Right cardiac atrium (tissue), 5 donors: ENCODE measurements at regions not wholly inside any gene's neighbourhood (a gene's known extent, or its start where the extent isn't known, plus 50 kb on each side); places are given as distances from the start of the nearest gene placed in this dataset.

Experiments
- ATAC-seq, 2 donors: fragments of 200-7000 bp; cut with Tn5 transposase; one replicate each; pipeline versions ENCODE4 v1.8.0 to v1.9.1; 2020; ENCODE audit warnings: moderate library complexity in 2 of 2, mild to moderate bottlenecking in 1 of 2
- DNase-seq, 3 donors: peaks; one replicate each; pipeline ENCODE4 v3.0.0-alpha.2; 2020
- H3K27ac ChIP-seq: one replicate; pipeline ENCODE4 v1.5.1; 2013; ENCODE audit warnings: mild to moderate bottlenecking, low read length, control low read depth, moderate library complexity
- H3K27me3 ChIP-seq: one replicate; pipeline ENCODE4 v1.6.1; 2013; ENCODE audit not compliant: control insufficient read depth, insufficient read depth
- H3K4me1 ChIP-seq: one replicate; pipeline ENCODE4 v1.6.1; 2013; ENCODE audit warnings: low read length; ENCODE audit not compliant: control insufficient read depth, insufficient read depth
- H3K4me3 ChIP-seq: one replicate; pipeline ENCODE4 v1.5.1; 2013; ENCODE audit warnings: low read length, control low read depth
- H3K9me3 ChIP-seq: one replicate; pipeline ENCODE4 v1.6.1; 2013; ENCODE audit warnings: low read length; ENCODE audit not compliant: control insufficient read depth
- WGBS: extraction: QIAGEN DNeasy Blood & Tissue Kit; methylation state at CpG from one replicate; pipeline ENCODE4 v1.1.7; 2013; 5-methylcytosine and 5-hydroxymethylcytosine counted together
- intact Hi-C, 4 donors: fragments of 100-400 bp; cut with DNase I; formaldehyde crosslinking; loops; one replicate each; pipeline versions ENCODE4 v1.11.0 to v1.14.0; 2022 to 2023
- donor health status: healthy with polysubstance abuse.
- donor health status: DM: no; HTN: yes; CAD: no.
- donor health status: DM: no; HTN: no; CAD: no.
- donor health status: DM: no; HTN: yes; CAD: no; lungs with severe emphysema.
- donor health status: DM: yes; HTN: yes; CAD: no.

DNA sequence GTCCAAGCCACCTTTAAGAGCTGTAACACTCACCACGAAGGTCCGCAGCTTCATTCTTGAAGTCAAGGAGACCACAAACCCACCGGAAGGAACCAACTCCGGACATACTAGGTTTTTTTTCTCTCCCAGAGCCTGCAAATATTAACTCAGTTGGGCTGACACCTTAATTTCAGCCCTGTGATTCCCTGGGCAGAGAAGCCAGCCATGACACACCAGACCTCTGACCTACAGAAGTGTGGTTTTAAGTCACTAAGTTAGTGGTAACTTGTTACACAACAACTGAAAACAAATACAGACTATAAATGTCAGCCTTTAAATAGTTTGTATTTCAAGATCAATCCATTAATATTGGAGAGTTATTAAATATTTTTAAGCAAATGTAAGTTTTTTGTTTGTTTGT is 855.1 kb downstream of the TMEM182 start:
- Histone ChIP-seq H3K27me3 (no peaks in the 10 kb centered on the region), H3K4me3 (no peak overlapping the region), H3K9me3 (peaks cover 2% of the 10 kb centered on the region), H3K27ac (no peak overlapping the region), H3K4me1 (no peaks in the 10 kb centered on the region)
- 93% methylated on average over 4 of the region's 4 CpGs for WGBS
- intact Hi-C loops: no loop called here
- no peak for DNase-seq
- ATAC-seq: no peak

DNA sequence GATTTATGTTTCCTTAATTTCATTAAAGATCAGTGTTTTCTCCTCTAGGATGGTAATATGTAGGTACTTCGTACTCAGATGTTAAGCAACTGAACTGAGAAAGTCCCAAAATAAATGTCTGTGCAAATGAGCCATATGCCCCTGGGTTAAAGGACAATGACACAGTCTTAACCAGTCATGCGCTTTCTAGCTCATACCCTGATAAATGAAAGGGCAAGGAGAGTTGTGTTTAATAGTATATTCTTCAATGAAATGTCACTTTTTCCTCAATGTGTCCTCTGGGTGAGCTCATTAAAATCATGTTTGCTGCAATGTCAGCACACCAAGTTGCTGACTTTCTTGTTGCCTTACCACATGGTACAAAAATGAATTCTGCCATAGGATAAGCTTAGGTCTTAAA is 856.3 kb downstream of the TMEM182 start:
- ATAC-seq: no peak
- 81% methylated on average over 2 of the region's 2 CpGs for WGBS
- no peak for DNase-seq
- Histone ChIP-seq H3K27ac (no peak overlapping the region), H3K4me3 (no peak overlapping the region), H3K9me3 (peaks cover 2% of the 10 kb centered on the region), H3K4me1 (no peaks in the 10 kb centered on the region), H3K27me3 (no peaks in the 10 kb centered on the region)
- intact Hi-C loops: no loop called here

DNA sequence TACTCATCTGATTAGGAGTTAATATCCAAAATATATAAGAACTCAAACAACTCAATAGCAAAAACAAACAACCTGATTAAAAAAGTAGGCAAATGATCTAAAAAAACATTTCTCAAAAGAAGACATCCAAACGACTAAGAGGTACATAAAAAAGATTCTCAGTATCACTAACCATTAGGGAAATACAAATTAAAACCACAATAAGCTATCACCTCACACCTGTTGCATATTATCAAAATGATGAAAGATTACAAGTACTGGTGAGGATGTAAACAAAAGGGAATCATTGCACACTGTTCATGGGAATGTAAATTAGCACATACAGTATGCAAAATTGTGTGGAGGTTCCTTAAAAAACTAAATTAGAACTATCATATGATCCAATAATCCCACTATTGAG is 865.5 kb downstream of the TMEM182 start:
- intact Hi-C loops: no loop called here
- no peak overlapping the region for H3K4me3 ChIP-seq
- H3K9me3 ChIP-seq: no peaks in the 10 kb centered on the region
- ATAC-seq (no peak), DNase-seq (no peak)
- no peaks in the 10 kb centered on the region for H3K27me3 ChIP-seq
- no peaks in the 10 kb centered on the region for H3K4me1 ChIP-seq
- 28% methylated on average over 1 of the region's 1 CpG for WGBS
- no peak overlapping the region for H3K27ac ChIP-seq

DNA sequence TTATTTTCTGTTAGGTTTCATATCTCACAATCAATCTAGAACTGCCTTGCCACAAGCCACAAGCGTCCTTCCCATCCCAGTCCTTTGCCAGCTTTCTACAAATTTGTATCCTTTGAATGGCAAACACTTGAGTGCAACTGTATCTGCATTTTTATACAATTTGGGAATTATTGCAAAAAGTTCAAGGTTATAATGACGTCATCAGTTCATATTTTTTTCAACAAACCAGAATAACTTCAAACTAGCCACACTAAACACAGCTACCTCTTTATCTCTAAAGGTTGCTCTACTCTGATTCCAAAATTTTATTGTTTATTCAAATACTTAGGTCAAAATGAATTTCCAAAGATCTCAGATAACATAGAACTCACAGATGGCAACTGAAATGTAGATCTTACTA is 877.1 kb downstream of the TMEM182 start:
- H3K4me1 ChIP-seq: no peaks in the 10 kb centered on the region
- DNase-seq (no peak), ATAC-seq (no peak)
- no peak overlapping the region for H3K4me3 ChIP-seq
- H3K27ac ChIP-seq: no peak overlapping the region
- intact Hi-C loops: no loop called here
- WGBS: 31% methylated on average over 2 of the region's 2 CpGs
- no peaks in the 10 kb centered on the region for H3K27me3 ChIP-seq
- H3K9me3 ChIP-seq: no peaks in the 10 kb centered on the region

DNA sequence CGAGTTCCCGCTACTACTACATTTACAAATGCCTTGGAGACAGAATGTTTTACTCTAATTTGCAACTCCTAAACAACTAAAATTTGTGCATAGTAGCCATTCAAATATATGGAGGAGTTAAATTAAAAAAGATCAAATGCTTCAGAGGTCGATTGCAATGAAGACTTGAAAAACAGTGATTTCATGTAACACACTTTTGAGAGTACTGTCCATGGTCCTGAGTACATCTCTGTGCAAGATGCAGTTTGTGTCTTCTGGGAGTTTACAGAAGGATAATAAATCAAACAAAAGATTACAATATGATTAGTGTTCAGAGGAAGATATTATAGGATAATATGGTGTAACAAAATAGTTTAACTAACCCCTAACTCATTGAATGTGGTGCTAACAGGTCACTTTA is 894.7 kb downstream of the TMEM182 start:
- intact Hi-C loops: no loop called here
- H3K9me3 ChIP-seq: no peaks in the 10 kb centered on the region
- H3K27me3 ChIP-seq: no peaks in the 10 kb centered on the region
- no peaks in the 10 kb centered on the region for H3K4me1 ChIP-seq
- DNase-seq (no peak), ATAC-seq (no peak)
- H3K4me3 ChIP-seq: no peak overlapping the region
- H3K27ac ChIP-seq: no peak overlapping the region
- WGBS: 70% methylated on average over 3 of the region's 3 CpGs

DNA sequence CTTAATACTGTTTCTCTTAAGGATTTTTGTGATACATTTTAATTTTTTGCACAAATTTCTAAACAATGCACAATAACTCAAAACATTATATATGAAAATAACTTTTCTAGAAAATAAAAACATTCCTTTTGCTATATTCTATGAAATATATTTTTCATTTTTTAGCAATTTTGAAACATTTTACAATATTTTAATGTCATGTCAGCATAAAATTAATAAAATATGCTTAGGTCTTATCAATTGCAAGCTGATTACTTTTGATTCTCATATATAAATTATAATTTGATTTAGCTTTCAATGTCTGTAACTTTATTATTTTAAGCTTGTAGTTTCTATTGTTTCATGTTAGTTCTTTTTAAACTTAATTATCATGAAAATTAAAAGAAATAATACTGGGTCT is 898.7 kb downstream of the TMEM182 start:
- no peak overlapping the region for H3K27ac ChIP-seq
- no peak for ATAC-seq
- no peaks in the 10 kb centered on the region for H3K4me1 ChIP-seq
- H3K9me3 ChIP-seq: no peaks in the 10 kb centered on the region
- no peak overlapping the region for H3K4me3 ChIP-seq
- DNase-seq: no peak
- no peaks in the 10 kb centered on the region for H3K27me3 ChIP-seq
- intact Hi-C loops: no loop called here

DNA sequence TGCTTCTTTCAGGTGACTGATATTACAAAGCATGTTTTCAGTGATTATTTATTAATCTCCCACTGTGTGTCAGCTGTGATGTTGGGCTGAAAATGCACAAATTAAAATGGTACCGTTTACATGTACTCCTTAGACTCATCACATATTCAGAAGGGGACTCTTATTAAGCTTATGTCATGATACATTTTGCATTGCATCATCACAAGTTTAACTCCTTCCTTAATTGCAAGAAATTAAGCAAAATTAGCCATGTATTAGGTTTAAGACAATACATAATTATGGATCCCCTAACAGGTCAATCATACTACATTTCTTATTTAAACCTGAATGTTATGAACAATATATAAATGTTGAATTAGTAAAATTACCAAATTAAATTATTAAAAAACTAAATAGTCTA is 899.1 kb downstream of the TMEM182 start:
- intact Hi-C loops: no loop called here
- H3K9me3 ChIP-seq: no peaks in the 10 kb centered on the region
- H3K27ac ChIP-seq: no peak overlapping the region
- H3K27me3 ChIP-seq: no peaks in the 10 kb centered on the region
- DNase-seq (no peak), ATAC-seq (no peak)
- no peaks in the 10 kb centered on the region for H3K4me1 ChIP-seq
- 47% methylated on average over 1 of the region's 1 CpG for WGBS
- H3K4me3 ChIP-seq: no peak overlapping the region

DNA sequence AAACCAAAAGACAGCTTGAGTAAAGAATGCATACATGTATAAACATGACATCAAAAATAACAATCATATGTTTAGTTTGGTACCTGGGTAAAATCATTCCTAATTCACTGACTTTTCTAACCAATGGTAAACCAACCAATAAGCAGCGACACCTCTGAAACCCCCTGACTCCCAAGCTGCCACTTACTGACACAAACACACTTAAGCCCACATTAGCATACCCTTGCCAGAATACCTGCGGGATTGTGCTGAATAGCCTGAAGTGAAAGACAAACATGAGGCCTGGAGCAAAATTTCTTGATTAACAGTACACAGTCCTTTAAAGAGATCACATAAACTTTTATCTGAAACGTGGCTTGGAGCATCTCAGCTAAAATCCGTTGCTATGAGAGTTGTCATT is 902.9 kb downstream of the TMEM182 start:
- DNase-seq (no peak), ATAC-seq (no peak)
- 36% methylated on average over 4 of the region's 4 CpGs for WGBS
- H3K9me3 ChIP-seq: no peaks in the 10 kb centered on the region
- no peak overlapping the region for H3K4me3 ChIP-seq
- intact Hi-C loops: no loop called here
- no peaks in the 10 kb centered on the region for H3K27me3 ChIP-seq
- no peaks in the 10 kb centered on the region for H3K4me1 ChIP-seq
- H3K27ac ChIP-seq: no peak overlapping the region

DNA sequence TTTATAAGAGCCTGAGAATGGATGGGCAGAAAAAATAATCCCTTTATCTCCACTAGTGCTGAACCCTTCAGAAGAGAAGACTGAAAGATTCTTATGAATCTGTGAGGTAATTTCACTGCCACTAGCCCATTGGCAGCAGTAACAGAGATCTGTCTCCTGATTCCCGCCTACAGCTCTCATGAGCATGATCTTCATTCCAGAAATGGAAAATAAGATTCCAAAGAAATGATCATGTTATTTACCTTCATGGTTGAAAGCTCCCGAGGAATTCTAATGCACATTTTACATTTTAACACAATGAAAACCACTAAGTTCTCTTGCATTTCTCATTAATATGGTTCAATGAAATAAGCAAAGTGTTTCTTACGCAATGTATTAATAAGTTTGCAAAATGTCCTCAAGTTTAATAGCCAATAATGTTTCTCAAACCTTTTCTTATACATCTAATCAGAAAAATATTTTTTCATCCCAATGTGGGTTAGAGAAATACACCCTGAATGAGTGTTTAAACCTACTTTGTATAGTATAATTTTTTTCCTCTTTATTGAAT is 905.6 kb downstream of the TMEM182 start:
- Histone ChIP-seq H3K4me3 (no peak overlapping the region), H3K27me3 (no peaks in the 10 kb centered on the region), H3K27ac (no peak overlapping the region), H3K4me1 (no peaks in the 10 kb centered on the region), H3K9me3 (no peaks in the 10 kb centered on the region)
- no peak for ATAC-seq
- 82% methylated on average over 3 of the region's 3 CpGs for WGBS
- intact Hi-C loops: no loop called here
- no peak for DNase-seq

DNA sequence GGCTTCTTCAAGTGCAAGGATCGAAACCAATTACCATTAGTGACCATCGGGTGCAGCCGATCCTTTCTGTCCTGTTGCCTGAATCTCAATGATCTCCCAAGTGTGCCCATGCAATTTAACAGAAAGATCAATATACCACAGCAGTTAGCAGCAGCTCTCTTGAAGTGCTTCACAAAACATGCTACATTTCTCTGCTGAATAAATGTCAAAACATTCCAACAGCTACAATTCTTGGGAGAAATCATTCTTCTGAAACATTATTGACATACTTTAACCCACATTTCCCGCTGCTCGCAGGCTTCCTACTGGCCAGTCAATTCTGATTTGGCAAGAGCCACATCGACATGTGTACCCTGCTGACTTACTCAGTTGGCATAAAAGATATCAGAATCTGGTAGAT is 907.7 kb downstream of the TMEM182 start:
- Histone ChIP-seq H3K4me1 (no peaks in the 10 kb centered on the region), H3K4me3 (no peak overlapping the region), H3K9me3 (no peaks in the 10 kb centered on the region), H3K27me3 (no peaks in the 10 kb centered on the region), H3K27ac (no peak overlapping the region)
- DNase-seq (no peak), ATAC-seq (no peak)
- 82% methylated on average over 6 of the region's 6 CpGs for WGBS
- intact Hi-C loops: no loop called here
